HG02642 (cell line): ENCODE measurements at regions not wholly inside any gene's neighbourhood (a gene's known extent, or its start where the extent isn't known, plus 50 kb on each side); places are given as distances from the start of the nearest gene placed in this dataset.
"Not testable (repeated sequence)": the region's sequence is repeated elsewhere in the genome, so short reads cannot be mapped to it uniquely, and the experiment has no call there.

ENCODE experiments used
- ATAC-seq: cut with Tn5 transposase; IDR thresholded peaks from one replicate; pipeline ENCODE4 v1.9.1; 2021; ENCODE audit warnings: mild to moderate bottlenecking; ENCODE audit not compliant: unreplicated experiment, poor library complexity

DNA sequence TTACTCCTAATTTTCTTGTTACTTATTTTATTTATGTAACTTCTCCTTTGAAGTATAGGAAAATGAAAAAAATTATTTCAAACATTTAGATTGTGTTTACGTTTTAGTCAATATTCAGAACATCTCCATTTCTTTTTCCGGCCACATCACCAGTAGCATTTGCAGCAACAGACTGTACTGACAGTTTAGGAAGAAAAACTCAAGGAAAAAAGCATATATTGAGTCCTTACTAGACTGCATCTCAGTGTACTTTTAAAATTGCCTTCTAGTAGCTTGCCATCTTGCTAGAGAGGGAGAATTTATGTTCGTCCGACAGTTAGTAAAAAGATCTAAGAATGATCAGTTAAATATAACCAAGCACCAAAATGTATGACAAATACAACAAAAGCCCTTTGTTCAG lies 625.0 kb upstream of the MIS18BP1 start:
- no peak for ATAC-seq

DNA sequence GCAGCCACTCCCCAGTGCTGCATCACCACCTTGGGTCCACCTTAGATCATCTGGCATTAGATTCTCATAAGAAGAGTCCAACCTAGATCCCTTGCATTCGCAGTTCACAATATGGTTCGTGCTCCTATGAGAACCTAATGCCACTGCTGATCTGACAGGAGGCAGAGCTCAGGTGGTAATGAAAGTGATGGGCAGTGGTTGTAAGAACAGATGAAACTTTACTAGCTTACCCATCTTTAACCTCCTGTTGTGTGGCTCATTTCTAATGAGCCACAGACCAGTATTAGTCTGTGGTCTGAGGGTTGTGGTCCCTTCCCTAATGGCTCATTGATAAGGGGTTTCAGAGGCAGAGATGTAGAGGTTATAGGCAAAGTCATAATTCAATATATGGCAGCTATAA lies 615.9 kb upstream of the MIS18BP1 start:
- peak; percentile 17 for ATAC-seq

DNA sequence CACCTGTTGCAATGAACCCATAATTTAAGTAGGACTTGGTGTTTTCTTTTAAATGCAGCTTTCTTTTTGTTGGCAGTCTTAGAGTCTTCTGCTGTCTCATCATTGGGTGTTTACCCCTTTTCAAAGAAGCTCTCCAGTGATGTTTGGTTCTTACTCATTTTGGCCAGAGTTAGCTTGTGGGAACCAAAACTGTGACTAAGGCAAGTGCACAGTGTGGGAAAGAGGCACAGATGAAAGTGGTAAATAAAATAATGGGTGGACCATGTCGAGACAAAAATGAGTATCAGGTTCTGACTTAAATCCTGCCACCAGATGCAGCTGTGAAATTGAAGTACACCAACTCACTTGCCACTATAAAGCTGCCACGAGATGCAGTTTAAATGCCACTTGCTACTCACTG lies 615.4 kb upstream of the MIS18BP1 start:
- peak; percentile 75 for ATAC-seq

DNA sequence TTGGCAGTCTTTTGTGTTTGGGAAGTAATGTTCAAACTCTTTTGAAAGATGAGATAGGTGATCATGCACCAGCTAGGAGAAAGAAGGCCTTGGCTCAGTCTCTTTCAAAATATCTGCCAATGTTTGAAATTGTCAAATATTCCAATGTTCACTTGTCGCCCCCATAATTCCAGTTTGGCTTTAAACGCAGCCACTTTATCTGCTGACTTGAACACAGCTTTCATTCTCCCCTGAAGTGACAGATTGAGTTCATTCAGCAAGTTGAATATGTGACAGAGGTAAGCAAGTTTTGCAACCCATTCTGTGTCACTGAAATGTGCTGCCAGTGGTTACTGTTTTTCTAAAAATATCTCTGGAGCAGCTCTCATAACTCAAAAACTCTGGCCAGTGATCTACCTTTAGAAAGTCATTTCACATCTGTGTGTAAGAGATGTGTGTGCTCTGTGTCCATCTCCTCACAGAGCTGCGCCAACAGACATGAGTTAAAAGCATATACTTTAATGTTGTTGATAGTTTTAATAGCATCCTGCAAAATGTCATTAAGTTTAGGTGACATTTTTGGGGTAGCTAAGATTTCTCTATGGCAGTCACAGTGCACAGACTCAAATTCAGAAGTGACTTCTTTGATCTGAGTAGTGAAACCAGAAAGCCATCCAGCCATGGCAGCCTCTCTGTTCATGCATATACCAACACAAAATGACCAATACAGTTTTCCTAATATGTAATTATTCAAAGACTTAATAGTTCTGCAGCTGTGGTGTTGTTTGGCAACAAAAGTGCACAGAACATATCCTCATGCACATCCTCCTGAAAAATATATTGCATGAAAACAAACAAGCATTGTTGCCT lies 614.3 kb upstream of the MIS18BP1 start:
- peak; percentile 60 for ATAC-seq

DNA sequence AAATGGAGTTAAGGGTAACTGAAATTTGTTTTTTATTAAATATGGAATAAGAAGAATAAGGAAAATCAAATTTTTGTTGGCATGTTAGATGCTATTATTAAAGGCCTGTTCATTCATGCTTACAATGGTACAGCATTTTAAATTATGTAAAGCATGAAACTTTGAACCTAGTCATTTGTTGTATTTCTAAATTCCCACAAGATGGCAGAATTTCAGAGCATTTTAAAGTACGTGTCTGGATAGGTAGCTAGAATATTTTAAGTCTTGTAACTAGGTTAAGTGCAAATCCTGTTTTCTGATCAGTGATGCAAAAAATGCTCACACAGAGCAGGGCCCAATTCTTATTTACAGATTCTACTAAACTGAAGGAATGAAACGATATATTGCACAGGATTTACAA lies 585.6 kb upstream of the MIS18BP1 start:
- no peak for ATAC-seq

DNA sequence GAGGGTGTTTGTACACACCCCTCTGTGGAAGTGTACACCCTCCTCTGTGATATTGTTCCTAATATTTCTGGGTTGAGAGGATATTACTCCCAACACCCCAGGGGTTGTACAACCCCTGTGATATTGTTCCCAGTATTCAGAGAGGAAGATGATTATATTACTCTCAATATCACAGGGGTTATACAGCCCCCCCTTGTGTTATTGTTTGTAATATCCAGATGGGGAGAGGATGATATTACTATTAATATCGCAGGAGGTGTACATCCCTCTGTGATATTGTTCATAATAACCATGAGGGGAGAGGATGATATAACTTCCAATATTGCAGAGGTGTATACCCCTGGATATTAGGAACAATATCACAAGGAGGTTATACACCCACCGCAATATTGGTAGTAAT lies 566.1 kb upstream of the MIS18BP1 start:
- no peak for ATAC-seq

- ATAC-seq, result no peak
Measured at GRCh38 chr14:45811155-45811554, 558.2 kb upstream of the MIS18BP1 start.

- no peak for ATAC-seq
Measured at GRCh38 chr14:45810152-45810872, 557.3 kb upstream of the MIS18BP1 start.

- ATAC-seq, result no peak
Measured at GRCh38 chr14:45807178-45807899, 554.3 kb upstream of the MIS18BP1 start.

DNA sequence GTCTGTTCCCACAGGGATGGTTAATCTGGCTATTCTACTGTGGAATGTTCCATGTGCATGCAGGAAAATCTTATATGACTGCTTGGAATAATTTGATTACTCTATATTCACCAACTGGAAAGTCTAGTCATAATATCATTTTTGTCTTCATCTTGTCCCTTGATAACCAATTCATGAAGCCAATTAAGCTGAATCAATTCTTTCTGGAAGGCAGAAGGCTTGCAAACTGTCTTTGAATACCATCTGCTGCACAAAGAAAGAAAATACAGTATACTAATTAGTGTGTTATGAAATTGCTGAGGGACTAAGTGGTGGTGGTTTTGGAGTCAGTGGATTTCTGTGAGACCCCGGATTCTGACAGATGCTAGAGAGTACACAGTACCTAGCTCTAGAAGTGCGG lies 546.5 kb upstream of the MIS18BP1 start:
- ATAC-seq, result no peak

DNA sequence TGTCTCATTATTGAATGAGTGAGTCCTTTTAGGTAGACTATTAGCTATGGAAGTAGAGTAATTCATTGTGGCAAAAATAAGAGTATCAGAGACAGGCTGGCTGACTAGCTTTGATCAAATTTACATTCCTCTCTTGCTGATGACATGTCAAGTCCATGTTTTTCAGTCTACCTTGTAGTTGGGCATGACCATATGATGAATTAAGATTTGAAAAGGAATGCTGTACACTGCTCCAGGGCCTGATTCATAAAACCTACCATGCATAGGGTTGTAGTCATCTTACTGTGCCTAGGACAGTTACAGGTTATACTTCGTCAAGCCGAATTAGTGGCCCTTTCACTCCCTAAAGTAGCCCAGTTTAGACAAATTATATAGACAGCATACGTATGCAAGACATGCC lies 545.7 kb upstream of the MIS18BP1 start:
- ATAC-seq, result no peak

DNA sequence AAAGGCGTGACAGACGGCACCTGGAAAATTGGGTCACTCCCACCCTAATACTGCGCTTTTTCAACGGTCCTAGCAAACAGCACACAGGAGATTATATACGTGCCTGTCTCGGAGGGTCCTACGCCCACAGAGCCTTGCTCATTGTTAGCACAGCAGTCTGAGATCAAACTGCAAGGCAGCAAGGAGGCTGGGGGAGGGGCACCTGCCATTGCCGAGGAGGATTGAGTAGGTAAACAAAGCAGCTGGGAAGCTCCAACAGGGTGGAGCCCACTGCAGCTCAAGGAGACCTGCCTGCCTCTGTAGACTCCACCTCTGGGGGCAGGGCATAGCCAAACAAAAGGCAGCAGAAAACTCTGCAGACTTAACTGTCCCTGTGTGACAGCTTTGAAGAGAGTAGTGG lies 543.0 kb upstream of the MIS18BP1 start:
- not testable (repeated sequence) for ATAC-seq

GRCh38 chr14:45793081-45793480 lies 540.1 kb upstream of the MIS18BP1 start:
- no peak for ATAC-seq

- no peak for ATAC-seq
Measured at GRCh38 chr14:45790293-45790692, 537.3 kb upstream of the MIS18BP1 start.

- ATAC-seq, result no peak
Measured at GRCh38 chr14:45787167-45787566, 534.2 kb upstream of the MIS18BP1 start.

DNA sequence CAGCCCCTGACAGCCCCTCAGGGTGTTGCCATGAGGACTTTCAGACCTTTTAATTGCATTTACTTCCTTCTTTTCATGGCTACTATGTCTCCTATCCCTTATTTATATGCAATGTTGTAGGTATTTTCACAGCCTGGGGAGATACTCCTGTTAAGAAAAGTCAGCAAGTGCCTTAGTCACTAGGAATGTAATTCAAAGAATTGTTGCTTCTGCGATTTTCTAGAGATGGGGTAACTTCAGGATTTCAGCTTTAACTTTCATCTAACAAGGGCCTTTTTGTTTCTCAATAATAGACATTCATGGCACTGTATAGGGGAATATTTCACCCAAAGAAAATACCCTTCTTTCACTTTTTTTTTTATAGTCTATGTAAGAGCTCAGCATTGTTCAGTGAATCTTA lies 533.3 kb upstream of the MIS18BP1 start:
- ATAC-seq, result no peak

DNA sequence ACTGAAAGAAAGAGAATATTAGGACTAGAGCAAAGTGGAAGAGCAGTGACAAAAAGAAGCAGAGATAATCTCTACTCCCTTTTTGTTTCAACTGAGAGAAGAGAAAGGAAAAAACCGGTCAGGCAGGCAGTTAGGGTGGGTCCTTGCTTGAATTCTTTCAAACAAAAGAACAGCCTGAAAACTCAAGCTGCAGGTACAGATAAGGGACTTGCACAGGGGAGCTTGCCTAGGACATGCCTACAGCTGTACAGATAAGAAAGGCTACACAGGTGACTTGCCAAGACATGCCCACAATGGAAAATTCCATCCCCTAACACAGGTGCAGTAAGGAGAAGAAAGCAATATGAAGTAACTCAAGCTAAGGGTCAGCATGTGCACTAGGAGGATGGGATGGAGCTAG lies 532.2 kb upstream of the MIS18BP1 start:
- ATAC-seq, result no peak

GRCh38 chr14:45766247-45766646 lies 513.2 kb upstream of the MIS18BP1 start:
- ATAC-seq, result no peak

GRCh38 chr14:45757655-45758054 lies 504.7 kb upstream of the MIS18BP1 start:
- ATAC-seq, result no peak

DNA sequence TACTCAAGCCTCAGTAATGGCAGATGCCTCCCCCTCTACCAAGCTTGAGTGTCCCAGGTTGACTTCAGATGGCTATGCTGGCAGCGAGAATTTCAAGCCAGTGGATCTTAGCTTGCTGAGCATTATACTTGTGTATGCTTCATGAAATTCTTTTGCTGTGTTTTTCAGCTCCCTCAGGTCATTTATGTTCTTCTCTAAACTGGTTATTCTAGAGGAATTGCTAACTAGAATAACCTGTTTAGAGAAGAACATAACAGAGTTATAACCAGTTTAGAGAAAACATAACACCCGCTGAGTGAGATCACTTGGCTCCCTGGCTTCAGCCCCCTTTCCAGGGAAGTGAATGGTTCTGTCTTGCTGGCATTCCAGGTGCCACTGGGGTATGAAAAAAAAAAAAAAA lies 503.4 kb upstream of the MIS18BP1 start:
- not testable (repeated sequence) for ATAC-seq

GRCh38 chr14:45743884-45744283 lies 490.9 kb upstream of the MIS18BP1 start:
- no peak for ATAC-seq
